HepG2 (cell line): ENCODE measurements at regions not wholly inside any gene's neighbourhood (a gene's known extent, or its start where the extent isn't known, plus 50 kb on each side); places are given as distances from the start of the nearest gene placed in this dataset.

Source experiments
- CREB1 ChIP-seq, 2 experiments: fragments of 450-650 bp in 1 of 2; IDR thresholded peaks; 2 replicates each; pipeline ENCODE4 v1.6.1; 2016 to 2017; ENCODE audit warnings: control low read depth in 1 of 2, mild to moderate bottlenecking in 1 of 2, missing compliant biosample characterization in 1 of 2, missing genetic modification characterization in 1 of 2
- ELF1 ChIP-seq: sonication (generic); formaldehyde crosslinking; IDR thresholded peaks from 2 replicates; pipeline ENCODE4 v1.4.0; 2020; ENCODE audit warnings: missing genetic modification reagents
- MXI1 ChIP-seq: IDR thresholded peaks from 3 replicates; pipeline ENCODE4 v1.6.1; 2012; ENCODE audit warnings: low read depth, low read length, inconsistent platforms, borderline replicate concordance
- NFYB ChIP-seq: sonication (generic); formaldehyde crosslinking; IDR thresholded peaks from 2 replicates; pipeline ENCODE4 v1.4.0; 2020; ENCODE audit warnings: missing genetic modification reagents
- U2AF1 ChIP-seq: fragments of 200-400 bp; formaldehyde crosslinking; optimal IDR thresholded peaks from 2 replicates; pipeline ENCODE3; 2017; ENCODE audit warnings: mild to moderate bottlenecking, low read depth, low read length
- TF ChIP-seq, protein P1 (sequence below): sonication (generic); formaldehyde crosslinking; IDR thresholded peaks from 2 replicates; pipeline ENCODE4 v1.5.0; 2020; ENCODE audit warnings: mild to moderate bottlenecking, missing genetic modification reagents, moderate library complexity
- TF ChIP-seq, protein P2 (sequence below): sonication (generic); formaldehyde crosslinking; IDR thresholded peaks from 2 replicates; pipeline ENCODE4 v1.4.0; 2020; ENCODE audit warnings: missing genetic modification reagents

- TF ChIP-seq MXI1, result no peak
- TF ChIP-seq U2AF1, result no peak
- TF ChIP-seq, protein P1, sequence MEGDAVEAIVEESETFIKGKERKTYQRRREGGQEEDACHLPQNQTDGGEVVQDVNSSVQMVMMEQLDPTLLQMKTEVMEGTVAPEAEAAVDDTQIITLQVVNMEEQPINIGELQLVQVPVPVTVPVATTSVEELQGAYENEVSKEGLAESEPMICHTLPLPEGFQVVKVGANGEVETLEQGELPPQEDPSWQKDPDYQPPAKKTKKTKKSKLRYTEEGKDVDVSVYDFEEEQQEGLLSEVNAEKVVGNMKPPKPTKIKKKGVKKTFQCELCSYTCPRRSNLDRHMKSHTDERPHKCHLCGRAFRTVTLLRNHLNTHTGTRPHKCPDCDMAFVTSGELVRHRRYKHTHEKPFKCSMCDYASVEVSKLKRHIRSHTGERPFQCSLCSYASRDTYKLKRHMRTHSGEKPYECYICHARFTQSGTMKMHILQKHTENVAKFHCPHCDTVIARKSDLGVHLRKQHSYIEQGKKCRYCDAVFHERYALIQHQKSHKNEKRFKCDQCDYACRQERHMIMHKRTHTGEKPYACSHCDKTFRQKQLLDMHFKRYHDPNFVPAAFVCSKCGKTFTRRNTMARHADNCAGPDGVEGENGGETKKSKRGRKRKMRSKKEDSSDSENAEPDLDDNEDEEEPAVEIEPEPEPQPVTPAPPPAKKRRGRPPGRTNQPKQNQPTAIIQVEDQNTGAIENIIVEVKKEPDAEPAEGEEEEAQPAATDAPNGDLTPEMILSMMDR (CRISPR knock-in tag), result no peak
- TF ChIP-seq NFYB (CRISPR knock-in tag), result no peak
- TF ChIP-seq, protein P2, sequence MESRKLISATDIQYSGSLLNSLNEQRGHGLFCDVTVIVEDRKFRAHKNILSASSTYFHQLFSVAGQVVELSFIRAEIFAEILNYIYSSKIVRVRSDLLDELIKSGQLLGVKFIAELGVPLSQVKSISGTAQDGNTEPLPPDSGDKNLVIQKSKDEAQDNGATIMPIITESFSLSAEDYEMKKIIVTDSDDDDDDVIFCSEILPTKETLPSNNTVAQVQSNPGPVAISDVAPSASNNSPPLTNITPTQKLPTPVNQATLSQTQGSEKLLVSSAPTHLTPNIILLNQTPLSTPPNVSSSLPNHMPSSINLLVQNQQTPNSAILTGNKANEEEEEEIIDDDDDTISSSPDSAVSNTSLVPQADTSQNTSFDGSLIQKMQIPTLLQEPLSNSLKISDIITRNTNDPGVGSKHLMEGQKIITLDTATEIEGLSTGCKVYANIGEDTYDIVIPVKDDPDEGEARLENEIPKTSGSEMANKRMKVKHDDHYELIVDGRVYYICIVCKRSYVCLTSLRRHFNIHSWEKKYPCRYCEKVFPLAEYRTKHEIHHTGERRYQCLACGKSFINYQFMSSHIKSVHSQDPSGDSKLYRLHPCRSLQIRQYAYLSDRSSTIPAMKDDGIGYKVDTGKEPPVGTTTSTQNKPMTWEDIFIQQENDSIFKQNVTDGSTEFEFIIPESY (CRISPR knock-in tag), result no peak
- TF ChIP-seq ELF1 (CRISPR knock-in tag), result no peak
- TF ChIP-seq CREB1 (IDR thresholded peaks at IDR 0.05), result no peak
- TF ChIP-seq CREB1 (CRISPR knock-in tag; IDR thresholded peaks at IDR 0.05), result no peak
Observed at GRCh38 chr7:68015122-68015977, 1018.7 kb downstream of the TYW1 start.
